ENCODE measurements at regions not wholly inside any gene's neighbourhood (a gene's known extent, or its start where the extent isn't known, plus 50 kb on each side); places are given as distances from the start of the nearest gene placed in this dataset.

GRCh38 chrY:19502169-19503091, 242.1 kb downstream of the KDM5D start:
- Histone ChIP-seq H2AFZ (no peak overlapping the region), H3K9me3 (ENCODE audit: control insufficient read depth, low read length) (no peaks in the 10 kb centered on the region), H3K4me3 (ENCODE audit: low read depth, low read length) (peak overlapping the region; percentile 34), H3K36me3 (ENCODE audit: control insufficient read depth, insufficient read depth, low read length) (no peaks in the 10 kb centered on the region), H3K79me2 (no peaks in the 10 kb centered on the region), H3K9ac (no peak overlapping the region), H3K4me2 (ENCODE audit: low read length) (peak overlapping the region; percentile 69), H3K27me3 (ENCODE audit: control insufficient read depth, insufficient read depth, low read length) (no peaks in the 10 kb centered on the region), H3K27ac (no peak overlapping the region), H3K4me1 (no peaks in the 10 kb centered on the region)
- TF ChIP-seq CTCF (IDR thresholded peaks at IDR 0.05), result no peak

DNA sequence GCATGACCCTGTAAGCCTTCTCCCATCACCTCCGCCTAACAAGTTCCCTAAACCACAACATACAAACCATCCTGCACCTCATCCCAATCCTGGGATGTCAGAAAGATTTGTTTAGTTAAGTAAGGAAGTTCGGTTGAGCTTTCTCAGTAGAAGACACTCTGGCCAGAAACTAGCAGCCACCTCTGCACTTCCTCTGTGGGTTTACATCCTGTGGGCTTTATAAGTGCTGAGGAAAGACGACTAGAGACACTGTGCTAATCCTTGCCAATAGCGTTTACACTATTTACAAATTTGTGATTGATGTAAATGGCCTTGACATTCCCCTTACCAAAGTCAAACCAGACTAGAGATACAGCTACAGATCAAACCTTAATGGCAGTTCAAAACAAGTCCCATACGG, 246.0 kb downstream of the KDM5D start:
- no peaks in the 10 kb centered on the region for H3K9me3 ChIP-seq (ENCODE audit: control insufficient read depth, low read length)
- H3K4me3 ChIP-seq (ENCODE audit: low read depth, low read length), result no peak overlapping the region
- H3K4me2 ChIP-seq (ENCODE audit: low read length), result no peak overlapping the region
- no peak for TF ChIP-seq CTCF (IDR thresholded peaks at IDR 0.05)
- no peak overlapping the region for H2AFZ ChIP-seq
- no peaks in the 10 kb centered on the region for H3K36me3 ChIP-seq (ENCODE audit: control insufficient read depth, insufficient read depth, low read length)
- H3K9ac ChIP-seq, result no peak overlapping the region
- no peaks in the 10 kb centered on the region for H3K27me3 ChIP-seq (ENCODE audit: control insufficient read depth, insufficient read depth, low read length)
- H3K27ac ChIP-seq, result no peak overlapping the region
- no peaks in the 10 kb centered on the region for H3K4me1 ChIP-seq
- no peaks in the 10 kb centered on the region for H3K79me2 ChIP-seq

DNA sequence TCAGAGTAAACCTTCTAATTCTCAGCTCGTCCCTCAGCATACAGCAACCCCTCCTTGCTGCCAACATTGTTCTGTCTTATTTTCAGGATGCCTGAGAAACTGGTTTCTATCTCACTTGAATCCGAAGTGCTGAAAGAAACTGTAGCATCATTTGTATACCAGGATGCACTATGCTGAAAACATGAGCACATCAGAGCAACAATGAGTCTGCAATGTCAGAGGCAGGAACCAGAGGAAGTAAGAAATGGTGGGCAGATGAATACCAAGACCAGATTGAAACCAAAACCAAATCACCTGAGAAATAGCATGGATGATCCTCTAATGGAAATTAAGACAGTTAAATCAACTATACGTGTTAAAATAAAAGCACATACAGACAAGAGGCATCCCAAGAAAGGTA, 257.0 kb downstream of the KDM5D start:
- no peak for TF ChIP-seq CTCF (IDR thresholded peaks at IDR 0.05)
- H3K4me3 ChIP-seq (ENCODE audit: low read depth, low read length), result no peak overlapping the region
- no peaks in the 10 kb centered on the region for H3K9me3 ChIP-seq (ENCODE audit: control insufficient read depth, low read length)
- H3K27me3 ChIP-seq (ENCODE audit: control insufficient read depth, insufficient read depth, low read length), result no peaks in the 10 kb centered on the region
- no peak overlapping the region for H3K27ac ChIP-seq
- no peak overlapping the region for H2AFZ ChIP-seq
- no peak overlapping the region for H3K4me2 ChIP-seq (ENCODE audit: low read length)
- no peak overlapping the region for H3K9ac ChIP-seq
- no peaks in the 10 kb centered on the region for H3K79me2 ChIP-seq
- no peaks in the 10 kb centered on the region for H3K36me3 ChIP-seq (ENCODE audit: control insufficient read depth, insufficient read depth, low read length)
- no peaks in the 10 kb centered on the region for H3K4me1 ChIP-seq

DNA sequence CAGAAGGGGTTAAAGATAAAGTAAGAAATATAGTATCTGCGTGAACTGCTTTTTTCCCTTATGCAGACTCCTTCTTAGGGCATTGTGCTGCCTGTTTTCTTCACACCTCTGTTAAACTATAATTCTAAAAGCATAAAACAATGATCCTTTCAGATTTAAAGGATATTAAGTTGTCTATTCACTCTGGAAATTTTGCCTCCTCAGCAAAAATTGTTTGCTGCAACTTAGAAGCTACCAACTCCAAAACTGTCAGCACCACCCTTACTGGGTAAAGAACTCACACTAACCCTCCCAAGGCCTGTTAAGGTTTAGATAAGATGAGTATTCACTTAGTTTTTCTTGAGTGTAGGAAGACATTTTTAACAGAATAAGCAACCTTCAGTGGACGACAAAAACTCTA, 259.5 kb downstream of the KDM5D start:
- no peaks in the 10 kb centered on the region for H3K27me3 ChIP-seq (ENCODE audit: control insufficient read depth, insufficient read depth, low read length)
- no peak for TF ChIP-seq CTCF (IDR thresholded peaks at IDR 0.05)
- no peaks in the 10 kb centered on the region for H3K36me3 ChIP-seq (ENCODE audit: control insufficient read depth, insufficient read depth, low read length)
- H2AFZ ChIP-seq, result no peak overlapping the region
- no peak overlapping the region for H3K4me3 ChIP-seq (ENCODE audit: low read depth, low read length)
- no peak overlapping the region for H3K9ac ChIP-seq
- H3K4me1 ChIP-seq, result no peaks in the 10 kb centered on the region
- H3K9me3 ChIP-seq (ENCODE audit: control insufficient read depth, low read length), result no peaks in the 10 kb centered on the region
- no peak overlapping the region for H3K4me2 ChIP-seq (ENCODE audit: low read length)
- no peak overlapping the region for H3K27ac ChIP-seq
- no peaks in the 10 kb centered on the region for H3K79me2 ChIP-seq

GRCh38 chrY:19479141-19479540, 265.4 kb downstream of the KDM5D start:
- Histone ChIP-seq H3K4me2 (ENCODE audit: low read length) (no peak overlapping the region), H3K9me3 (ENCODE audit: control insufficient read depth, low read length) (no peaks in the 10 kb centered on the region), H3K4me3 (ENCODE audit: low read depth, low read length) (no peak overlapping the region), H2AFZ (no peak overlapping the region), H3K27ac (no peak overlapping the region), H3K27me3 (ENCODE audit: control insufficient read depth, insufficient read depth, low read length) (no peaks in the 10 kb centered on the region), H3K9ac (no peak overlapping the region), H3K36me3 (ENCODE audit: control insufficient read depth, insufficient read depth, low read length) (no peaks in the 10 kb centered on the region), H3K4me1 (no peaks in the 10 kb centered on the region), H3K79me2 (no peaks in the 10 kb centered on the region)
- TF ChIP-seq CTCF (IDR thresholded peaks at IDR 0.05), result no peak

Measured in parathyroid adenoma (tissue), 2 donors.